Gastrocnemius medialis (tissue), 4 donors: ENCODE measurements at regions not wholly inside any gene's neighbourhood (a gene's known extent, or its start where the extent isn't known, plus 50 kb on each side); places are given as distances from the start of the nearest gene placed in this dataset.

ENCODE experiments used
- ATAC-seq, 2 donors: fragments of 150-250 bp; one replicate each; pipeline ENCODE4 v1.9.1; 2016
- DNase-seq, 2 donors: peaks; one replicate each; pipeline ENCODE4 v3.0.0-alpha.2; 2019
- H3K27ac ChIP-seq, 4 donors: fragments of 200-600 bp; sonication (generic); 1 replicate in 1 of 4; 2 replicates in 3 of 4; pipeline ENCODE4 v1.5.1; 2016 to 2018; ENCODE audit warnings: mild to moderate bottlenecking in 2 of 4, moderate library complexity in 1 of 4
- H3K27me3 ChIP-seq, 3 donors: fragments of 200-600 bp; sonication (generic) in 2 of 3; 1 replicate in 1 of 3; 2 replicates in 2 of 3; pipeline versions ENCODE4 v1.5.1 to v1.6.0; 2016 to 2019; ENCODE audit warnings: mild to moderate bottlenecking in 1 of 3, moderate library complexity in 1 of 3
- H3K36me3 ChIP-seq, 2 donors: fragments of 200-600 bp; sonication (generic) in 1 of 2; one replicate each; pipeline ENCODE4 v1.5.1; 2017 to 2018
- H3K4me1 ChIP-seq, 2 donors: fragments of 200-600 bp; sonication (generic) in 1 of 2; one replicate each; pipeline ENCODE4 v1.5.1; 2016 to 2017; ENCODE audit warnings: mild to moderate bottlenecking in 2 of 2
- H3K4me3 ChIP-seq, 4 donors: fragments of 200-600 bp; sonication (generic) in 3 of 4; 1 replicate in 1 of 4; 2 replicates in 3 of 4; pipeline ENCODE4 v1.5.1; 2016 to 2019; ENCODE audit warnings: mild to moderate bottlenecking in 2 of 4
- H3K9me3 ChIP-seq, 3 donors: fragments of 200-600 bp; sonication (generic) in 2 of 3; 1 replicate in 1 of 3; 2 replicates in 2 of 3; pipeline ENCODE4 v1.5.1; 2016 to 2019
- POLR2A ChIP-seq, 2 donors: fragments of 450-650 bp; IDR thresholded peaks; one replicate each; pipeline ENCODE4 v1.6.1; 2017; ENCODE audit warnings: antibody characterized with exemption in 2 of 2, mild to moderate bottlenecking in 2 of 2, moderate library complexity in 2 of 2
- in situ Hi-C, 4 donors: fragments of 200-750 bp; cut with MboI; loops; one replicate each; pipeline versions ENCODE4 v1.15.0 to v1.8.0; 2017; ENCODE audit warnings: low sequenced_read_pairs in 4 of 4
- intact Hi-C: fragments of 100-400 bp; cut with DNase I; formaldehyde crosslinking; loops from one replicate; pipeline ENCODE4 v1.15.1; 2023; ENCODE audit warnings: low total_unique reads
- TF ChIP-seq, protein P1 (sequence below), 5 experiments: fragments of 450-650 bp in 3 of 5; fragments of 200-600 bp in 2 of 5; sonication (generic) in 2 of 5; IDR thresholded peaks in 4 of 5; conservative IDR thresholded peaks in 1 of 5; 1 replicate in 4 of 5; 2 replicates in 1 of 5; pipeline ENCODE4 v1.5.1; 2016 to 2019; ENCODE audit warnings: antibody characterized with exemption in 5 of 5, mild to moderate bottlenecking in 3 of 5, moderate library complexity in 3 of 5

DNA sequence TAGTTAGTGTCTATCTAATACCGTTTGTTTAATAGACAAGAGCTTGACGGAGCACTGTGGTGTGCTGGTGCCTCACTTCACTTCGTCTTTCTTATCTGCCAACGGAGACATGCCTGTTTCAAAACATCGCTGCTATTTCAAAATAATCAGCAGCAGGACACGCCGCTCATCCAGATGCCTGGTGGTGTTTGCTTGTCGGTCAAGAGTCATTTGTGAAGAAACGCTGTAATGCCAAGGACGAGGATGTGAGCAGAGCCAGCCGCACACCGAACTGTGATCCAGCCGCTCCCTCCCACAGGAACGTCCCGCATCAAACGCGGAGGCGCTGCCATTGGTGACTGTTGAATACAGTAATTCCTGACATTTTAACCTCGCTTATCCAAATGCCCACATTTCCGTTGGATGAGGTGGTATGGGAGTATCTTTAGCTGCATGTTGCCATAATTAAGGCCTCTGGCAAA, 432.4 kb downstream of the FBXO15 start:
- no peak overlapping the region for H3K4me3 ChIP-seq

DNA sequence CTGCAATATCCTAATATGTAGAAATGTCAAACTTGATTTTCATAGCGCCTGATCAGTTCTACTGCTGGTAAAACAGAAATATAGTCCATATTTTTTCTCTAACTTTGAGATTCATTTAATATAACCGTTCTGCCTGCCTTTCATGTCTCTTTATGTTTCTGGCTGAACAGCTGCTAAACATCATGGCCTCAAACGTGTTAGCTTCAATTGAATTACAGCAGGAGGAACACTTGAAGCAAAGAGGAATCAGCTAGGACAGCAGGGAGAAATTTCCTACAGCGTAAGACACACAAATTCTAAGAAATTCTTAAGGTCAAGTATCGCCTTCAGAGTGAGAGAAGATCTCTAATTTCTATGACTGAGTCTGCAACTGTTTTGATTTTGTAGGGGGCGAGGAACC, 433.2 kb downstream of the FBXO15 start:
- no peak overlapping the region for H3K27ac ChIP-seq
- intact Hi-C loops, result no loop called here
- no peaks in the 10 kb centered on the region for H3K27me3 ChIP-seq
- H3K4me1 ChIP-seq, result no peaks in the 10 kb centered on the region
- no peak overlapping the region for H3K4me3 ChIP-seq
- ATAC-seq (no peak), DNase-seq (no peak)
- TF ChIP-seq, protein P1, sequence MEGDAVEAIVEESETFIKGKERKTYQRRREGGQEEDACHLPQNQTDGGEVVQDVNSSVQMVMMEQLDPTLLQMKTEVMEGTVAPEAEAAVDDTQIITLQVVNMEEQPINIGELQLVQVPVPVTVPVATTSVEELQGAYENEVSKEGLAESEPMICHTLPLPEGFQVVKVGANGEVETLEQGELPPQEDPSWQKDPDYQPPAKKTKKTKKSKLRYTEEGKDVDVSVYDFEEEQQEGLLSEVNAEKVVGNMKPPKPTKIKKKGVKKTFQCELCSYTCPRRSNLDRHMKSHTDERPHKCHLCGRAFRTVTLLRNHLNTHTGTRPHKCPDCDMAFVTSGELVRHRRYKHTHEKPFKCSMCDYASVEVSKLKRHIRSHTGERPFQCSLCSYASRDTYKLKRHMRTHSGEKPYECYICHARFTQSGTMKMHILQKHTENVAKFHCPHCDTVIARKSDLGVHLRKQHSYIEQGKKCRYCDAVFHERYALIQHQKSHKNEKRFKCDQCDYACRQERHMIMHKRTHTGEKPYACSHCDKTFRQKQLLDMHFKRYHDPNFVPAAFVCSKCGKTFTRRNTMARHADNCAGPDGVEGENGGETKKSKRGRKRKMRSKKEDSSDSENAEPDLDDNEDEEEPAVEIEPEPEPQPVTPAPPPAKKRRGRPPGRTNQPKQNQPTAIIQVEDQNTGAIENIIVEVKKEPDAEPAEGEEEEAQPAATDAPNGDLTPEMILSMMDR (IDR thresholded peaks at IDR 0.05 in 4 of 5, conservative IDR thresholded peaks at IDR 0.05 in 1 of 5), result no peak
- no peak for TF ChIP-seq POLR2A (IDR thresholded peaks at IDR 0.05)
- in situ Hi-C loops, result no loop called here
- no peaks in the 10 kb centered on the region for H3K9me3 ChIP-seq
- no peaks in the 10 kb centered on the region for H3K36me3 ChIP-seq

More for the DNA sequence above, 432.4 kb downstream of the FBXO15 start:
- DNase-seq (no peak), ATAC-seq (no peak)
- H3K36me3 ChIP-seq, result no peaks in the 10 kb centered on the region
- no peak overlapping the region for H3K27ac ChIP-seq
- no peaks in the 10 kb centered on the region for H3K9me3 ChIP-seq
- in situ Hi-C loops (no loop called here), intact Hi-C loops (no loop called here)
- no peaks in the 10 kb centered on the region for H3K27me3 ChIP-seq
- H3K4me1 ChIP-seq, result no peaks in the 10 kb centered on the region
- TF ChIP-seq, protein P1 (IDR thresholded peaks at IDR 0.05 in 4 of 5, conservative IDR thresholded peaks at IDR 0.05 in 1 of 5), result no peak
- no peak for TF ChIP-seq POLR2A (IDR thresholded peaks at IDR 0.05)

DNA sequence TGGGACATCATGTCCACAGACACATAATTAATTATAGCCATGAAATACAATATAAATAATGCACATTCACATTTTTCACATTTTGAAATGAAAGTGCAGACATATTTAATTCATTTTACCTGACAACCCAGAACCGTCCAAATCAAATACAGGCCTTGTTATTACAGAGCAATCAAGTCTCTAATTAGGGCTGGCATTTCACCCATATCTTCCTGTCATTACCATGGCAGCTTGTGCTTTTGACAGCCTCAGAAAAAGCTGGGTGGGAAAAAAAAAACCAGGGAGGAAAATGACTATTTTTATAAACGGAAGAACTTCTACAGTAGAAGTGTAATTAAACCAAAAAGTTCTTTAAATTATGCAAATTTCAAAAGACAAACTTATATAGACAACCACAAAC, 436.4 kb downstream of the FBXO15 start:
- no peaks in the 10 kb centered on the region for H3K4me1 ChIP-seq
- H3K36me3 ChIP-seq, result no peaks in the 10 kb centered on the region
- in situ Hi-C loops (no loop called here), intact Hi-C loops (no loop called here)
- TF ChIP-seq, protein P1 (IDR thresholded peaks at IDR 0.05 in 4 of 5, conservative IDR thresholded peaks at IDR 0.05 in 1 of 5), result no peak
- no peak for TF ChIP-seq POLR2A (IDR thresholded peaks at IDR 0.05)
- ATAC-seq (no peak), DNase-seq (no peak)
- no peak overlapping the region for H3K27ac ChIP-seq
- no peaks in the 10 kb centered on the region for H3K9me3 ChIP-seq
- H3K4me3 ChIP-seq, result no peak overlapping the region
- no peaks in the 10 kb centered on the region for H3K27me3 ChIP-seq

DNA sequence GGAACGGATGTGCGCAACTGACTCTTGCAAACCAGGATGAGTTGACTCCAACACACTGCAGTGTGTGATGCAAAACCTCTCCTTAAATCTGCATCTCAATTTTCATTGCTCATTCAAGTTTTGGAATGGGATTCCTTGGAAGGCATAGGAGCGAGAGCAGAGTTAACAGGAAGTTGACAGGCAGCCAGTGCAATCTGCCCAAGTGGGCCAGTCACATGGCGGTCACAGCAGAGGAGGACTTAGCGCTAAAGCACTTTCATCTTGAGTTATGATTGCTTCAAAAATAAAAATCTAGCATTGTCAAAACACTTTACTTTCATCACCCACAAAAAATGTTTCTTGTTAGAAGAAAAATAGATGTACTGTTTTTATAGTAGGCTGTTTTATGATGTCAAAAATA, 439.0 kb downstream of the FBXO15 start:
- no peak for ATAC-seq
- intact Hi-C loops (no loop called here), in situ Hi-C loops (no loop called here)
- Histone ChIP-seq H3K36me3 (no peaks in the 10 kb centered on the region), H3K4me3 (no peak overlapping the region), H3K27ac (no peak overlapping the region), H3K9me3 (no peaks in the 10 kb centered on the region), H3K4me1 (no peaks in the 10 kb centered on the region), H3K27me3 (no peaks in the 10 kb centered on the region)
- no peak for TF ChIP-seq POLR2A (IDR thresholded peaks at IDR 0.05)
- TF ChIP-seq, protein P1 (IDR thresholded peaks at IDR 0.05 in 4 of 5, conservative IDR thresholded peaks at IDR 0.05 in 1 of 5), result no peak
- no peak for DNase-seq

DNA sequence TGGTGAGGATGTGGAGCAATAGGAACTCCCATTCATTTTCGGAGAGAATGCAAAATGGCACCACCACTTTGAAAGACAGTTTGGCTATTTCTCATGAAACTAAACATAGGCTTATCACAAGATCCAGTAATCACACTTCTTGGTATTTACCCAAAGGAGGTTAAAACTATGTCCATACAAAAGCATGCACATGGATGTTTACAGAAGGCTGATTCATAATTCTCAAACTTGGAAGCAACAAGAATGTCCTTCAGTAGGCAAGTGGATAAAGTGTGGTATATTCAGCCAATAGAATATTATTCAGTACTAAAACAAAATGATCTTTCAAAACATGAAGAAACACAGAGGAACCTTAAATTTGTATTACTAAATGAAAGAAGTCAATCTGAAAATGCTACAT, 440.6 kb downstream of the FBXO15 start:
- no peaks in the 10 kb centered on the region for H3K9me3 ChIP-seq
- H3K4me3 ChIP-seq, result no peak overlapping the region
- ATAC-seq, result no peak
- TF ChIP-seq, protein P1 (IDR thresholded peaks at IDR 0.05 in 4 of 5, conservative IDR thresholded peaks at IDR 0.05 in 1 of 5), result no peak
- no peak for TF ChIP-seq POLR2A (IDR thresholded peaks at IDR 0.05)
- DNase-seq, result no peak
- H3K4me1 ChIP-seq, result no peaks in the 10 kb centered on the region
- intact Hi-C loops (no loop called here), in situ Hi-C loops (no loop called here)
- no peak overlapping the region for H3K27ac ChIP-seq
- no peaks in the 10 kb centered on the region for H3K27me3 ChIP-seq
- no peaks in the 10 kb centered on the region for H3K36me3 ChIP-seq
